Right cardiac atrium (tissue), 5 donors: ENCODE measurements at regions not wholly inside any gene's neighbourhood (a gene's known extent, or its start where the extent isn't known, plus 50 kb on each side); places are given as distances from the start of the nearest gene placed in this dataset.

Experiments
- ATAC-seq, 2 donors: fragments of 200-7000 bp; cut with Tn5 transposase; one replicate each; pipeline versions ENCODE4 v1.8.0 to v1.9.1; 2020; ENCODE audit warnings: moderate library complexity in 2 of 2, mild to moderate bottlenecking in 1 of 2
- DNase-seq, 3 donors: peaks; one replicate each; pipeline ENCODE4 v3.0.0-alpha.2; 2020
- H3K27ac ChIP-seq: one replicate; pipeline ENCODE4 v1.5.1; 2013; ENCODE audit warnings: mild to moderate bottlenecking, low read length, control low read depth, moderate library complexity
- H3K27me3 ChIP-seq: one replicate; pipeline ENCODE4 v1.6.1; 2013; ENCODE audit not compliant: control insufficient read depth, insufficient read depth
- H3K4me1 ChIP-seq: one replicate; pipeline ENCODE4 v1.6.1; 2013; ENCODE audit warnings: low read length; ENCODE audit not compliant: control insufficient read depth, insufficient read depth
- H3K4me3 ChIP-seq: one replicate; pipeline ENCODE4 v1.5.1; 2013; ENCODE audit warnings: low read length, control low read depth
- H3K9me3 ChIP-seq: one replicate; pipeline ENCODE4 v1.6.1; 2013; ENCODE audit warnings: low read length; ENCODE audit not compliant: control insufficient read depth
- WGBS: extraction: QIAGEN DNeasy Blood & Tissue Kit; methylation state at CpG from one replicate; pipeline ENCODE4 v1.1.7; 2013; 5-methylcytosine and 5-hydroxymethylcytosine counted together
- intact Hi-C, 4 donors: fragments of 100-400 bp; cut with DNase I; formaldehyde crosslinking; loops; one replicate each; pipeline versions ENCODE4 v1.11.0 to v1.14.0; 2022 to 2023
- donor health status: healthy with polysubstance abuse.
- donor health status: DM: no; HTN: yes; CAD: no.
- donor health status: DM: no; HTN: no; CAD: no.
- donor health status: DM: no; HTN: yes; CAD: no; lungs with severe emphysema.
- donor health status: DM: yes; HTN: yes; CAD: no.

DNA sequence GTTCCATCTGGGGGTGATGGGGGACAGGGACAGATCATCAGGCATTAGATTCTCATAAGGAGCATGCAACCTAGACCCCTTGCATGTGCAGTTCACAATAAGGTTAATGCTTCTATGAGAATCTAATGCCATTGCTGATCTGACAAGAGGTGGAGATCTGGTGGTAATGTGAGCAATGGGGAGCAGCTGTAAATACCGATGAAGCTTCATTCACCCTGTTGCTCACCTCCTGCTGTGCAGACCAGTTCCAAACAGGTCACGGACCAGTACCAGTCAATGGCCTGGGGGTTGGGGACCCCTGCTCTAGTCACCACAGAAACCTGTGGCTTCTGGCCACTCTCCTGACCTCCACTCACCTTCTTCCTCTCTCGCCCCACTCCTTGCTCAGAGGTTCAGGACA is 229.9 kb downstream of the PTPRU start:
- intact Hi-C loops = no loop called here
- Histone ChIP-seq H3K27ac (no peak overlapping the region), H3K9me3 (no peaks in the 10 kb centered on the region), H3K27me3 (no peaks in the 10 kb centered on the region), H3K4me3 (no peak overlapping the region), H3K4me1 (no peaks in the 10 kb centered on the region)
- ATAC-seq (no peak), DNase-seq (no peak)
- 74% methylated on average over 3 of the region's 3 CpGs for WGBS

DNA sequence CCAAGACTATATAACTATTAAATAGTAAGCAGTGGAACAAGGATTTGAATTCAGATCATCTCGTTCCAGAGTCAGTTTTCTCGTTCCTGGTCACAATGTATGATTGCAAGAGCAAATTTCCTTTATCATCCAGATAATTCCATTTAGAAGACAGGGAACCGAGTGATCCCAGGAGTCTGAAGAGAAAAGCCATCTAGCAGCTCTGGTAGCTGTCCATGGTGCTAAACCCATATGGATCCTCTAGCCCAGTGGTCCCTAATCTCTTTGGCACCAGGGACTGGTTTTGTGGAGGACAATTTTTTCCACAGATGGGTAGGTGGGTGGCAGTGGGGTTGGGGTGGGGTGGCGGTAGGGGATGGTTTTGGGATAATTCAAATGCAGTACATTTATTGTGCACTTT is 229.4 kb downstream of the PTPRU start:
- 81% methylated on average over 4 of the region's 4 CpGs for WGBS
- DNase-seq = no peak
- intact Hi-C loops = no loop called here
- H3K4me3 ChIP-seq = no peak overlapping the region
- no peaks in the 10 kb centered on the region for H3K9me3 ChIP-seq
- no peaks in the 10 kb centered on the region for H3K27me3 ChIP-seq
- no peak overlapping the region for H3K27ac ChIP-seq
- no peaks in the 10 kb centered on the region for H3K4me1 ChIP-seq
- ATAC-seq = no peak

DNA sequence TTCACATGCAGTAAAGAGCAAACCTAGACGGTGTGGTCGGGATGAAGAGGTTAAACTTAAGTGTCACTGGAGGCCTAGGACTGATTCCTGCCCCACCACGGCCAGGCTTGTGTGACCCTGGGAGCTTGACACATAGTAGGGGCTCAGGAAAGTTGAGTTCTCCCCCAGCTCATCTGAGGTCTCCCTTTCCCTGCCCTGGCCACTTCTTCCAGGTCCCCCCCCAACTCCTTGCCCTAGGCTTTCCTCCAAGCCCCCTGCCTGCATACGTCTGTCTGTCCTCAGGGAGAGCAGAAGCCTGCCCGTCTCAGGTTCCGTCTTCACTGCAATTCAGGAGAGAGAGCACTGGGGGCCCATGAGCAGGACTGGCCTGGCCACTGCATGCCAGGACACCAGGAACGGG is 225.8 kb downstream of the PTPRU start:
- WGBS = 68% methylated on average over 7 of the region's 7 CpGs
- no peak overlapping the region for H3K4me3 ChIP-seq
- intact Hi-C loops = no loop called here
- H3K27me3 ChIP-seq = no peaks in the 10 kb centered on the region
- ATAC-seq (no peak), DNase-seq (no peak)
- H3K27ac ChIP-seq = no peak overlapping the region
- H3K9me3 ChIP-seq = no peaks in the 10 kb centered on the region
- no peaks in the 10 kb centered on the region for H3K4me1 ChIP-seq

DNA sequence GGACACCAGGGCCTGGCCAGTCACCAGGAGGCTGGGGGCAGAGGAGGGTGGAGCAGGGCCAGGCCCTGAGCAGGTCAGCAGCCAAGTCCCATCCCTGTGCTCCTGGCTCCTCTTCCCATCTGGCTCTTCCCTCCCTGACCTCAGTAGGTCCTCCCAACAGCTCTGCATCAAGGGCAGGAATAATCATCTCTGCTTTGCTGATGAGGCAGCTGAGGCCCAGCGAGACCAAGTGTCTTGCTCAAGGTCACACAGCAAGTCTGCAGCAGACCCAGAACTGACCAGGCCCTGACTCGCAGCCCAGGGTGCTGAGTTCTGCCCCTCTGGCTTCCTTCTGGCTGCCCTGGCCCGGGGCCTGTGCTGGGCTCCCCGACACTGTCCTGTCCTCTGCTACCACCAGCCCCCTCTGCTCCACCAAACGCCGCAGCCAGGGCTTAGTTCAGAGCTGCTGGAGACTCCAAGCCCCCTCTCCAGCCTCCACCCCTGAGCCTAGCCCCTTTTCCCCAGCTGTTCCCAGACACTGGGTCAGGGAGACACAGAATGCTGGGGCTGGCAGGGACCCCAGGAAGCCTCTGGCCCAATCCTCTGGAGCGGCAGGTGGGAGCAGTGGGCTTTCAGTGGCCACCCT is 224.9 kb downstream of the PTPRU start:
- H3K27ac ChIP-seq = no peak overlapping the region
- H3K4me3 ChIP-seq = no peak overlapping the region
- no peak for DNase-seq
- no peaks in the 10 kb centered on the region for H3K27me3 ChIP-seq
- H3K9me3 ChIP-seq = no peaks in the 10 kb centered on the region
- ATAC-seq = no peak
- WGBS = 80% methylated on average over 7 of the region's 7 CpGs
- no peaks in the 10 kb centered on the region for H3K4me1 ChIP-seq
- intact Hi-C loops = no loop called here

DNA sequence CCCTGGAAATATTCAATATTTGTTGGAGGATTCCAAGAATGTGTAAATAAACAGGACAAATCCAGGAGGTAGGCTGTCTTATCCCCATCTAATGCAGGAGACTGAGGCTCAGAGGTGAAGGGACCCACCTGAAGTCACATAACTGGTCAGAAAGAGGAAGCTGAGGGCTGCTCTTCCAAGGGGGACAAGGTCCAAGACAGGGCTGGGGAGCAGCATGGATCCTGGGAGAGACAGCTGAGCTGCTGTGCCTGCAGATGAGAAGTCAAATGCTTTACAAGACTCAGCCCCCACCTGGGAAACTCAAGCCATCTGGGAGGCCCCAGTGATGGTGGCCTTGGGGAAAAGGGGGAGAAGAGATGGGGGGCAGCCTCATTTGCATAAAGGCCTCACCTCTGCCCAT is 224.4 kb downstream of the PTPRU start:
- H3K9me3 ChIP-seq = no peaks in the 10 kb centered on the region
- no peaks in the 10 kb centered on the region for H3K4me1 ChIP-seq
- H3K27me3 ChIP-seq = no peaks in the 10 kb centered on the region
- intact Hi-C loops = no loop called here
- H3K4me3 ChIP-seq = no peak overlapping the region
- H3K27ac ChIP-seq = no peak overlapping the region
- ATAC-seq (no peak), DNase-seq (no peak)

DNA sequence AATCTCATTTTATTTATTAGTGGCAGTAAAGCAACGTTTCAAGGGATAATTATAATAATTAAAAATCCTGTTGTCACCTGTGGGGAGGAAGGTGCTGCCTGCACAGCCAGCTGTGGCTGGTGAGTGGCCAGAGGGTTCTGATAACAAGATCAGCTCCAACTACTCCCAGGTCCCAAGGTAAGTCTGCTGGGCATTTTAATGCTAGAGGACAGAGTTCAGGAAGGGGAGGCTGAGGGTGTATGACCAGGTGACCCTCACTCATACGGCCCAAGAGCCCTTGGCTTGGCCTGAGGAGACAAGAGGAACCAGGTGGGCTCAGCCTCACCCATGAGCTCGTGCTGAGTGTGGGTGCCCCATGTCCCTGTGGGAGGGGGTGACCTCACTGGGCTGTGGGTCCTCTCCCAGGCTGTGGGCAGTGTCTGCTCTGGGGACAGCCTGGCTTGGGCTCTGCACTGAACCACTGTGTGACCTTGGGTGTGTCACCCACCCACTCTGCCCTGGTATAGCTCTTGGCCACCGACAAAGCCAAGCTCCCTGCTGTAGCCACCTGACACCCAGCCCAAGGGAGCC is 223.8 kb downstream of the PTPRU start:
- Histone ChIP-seq H3K4me3 (no peak overlapping the region), H3K4me1 (no peaks in the 10 kb centered on the region), H3K27me3 (no peaks in the 10 kb centered on the region), H3K27ac (no peak overlapping the region), H3K9me3 (no peaks in the 10 kb centered on the region)
- DNase-seq = no peak
- intact Hi-C loops = no loop called here
- WGBS = 62% methylated on average over 4 of the region's 4 CpGs
- no peak for ATAC-seq

DNA sequence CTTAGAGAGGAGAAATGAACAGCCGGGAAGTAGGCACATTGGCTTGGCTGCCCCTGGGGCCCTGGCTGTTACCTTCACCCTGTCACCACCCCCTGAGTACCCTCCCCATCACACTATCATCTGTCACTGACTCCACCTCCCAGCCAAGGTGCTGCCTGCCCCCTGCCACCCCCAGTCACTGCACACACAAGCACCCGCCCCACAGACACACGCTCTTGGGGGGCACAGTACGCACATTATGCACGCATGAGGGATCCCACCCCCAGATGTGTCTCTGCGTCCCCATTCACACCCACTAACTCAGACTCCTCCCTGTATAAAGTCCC is 223.3 kb downstream of the PTPRU start:
- Histone ChIP-seq H3K4me3 (no peak overlapping the region), H3K4me1 (no peaks in the 10 kb centered on the region), H3K27ac (no peak overlapping the region), H3K27me3 (no peaks in the 10 kb centered on the region), H3K9me3 (no peaks in the 10 kb centered on the region)
- ATAC-seq (no peak), DNase-seq (no peak)
- intact Hi-C loops = loop anchor here in 1 of 4 donors (10.0 kb wide), 1 partner anchor 215 kb away; no protein-coding TSS in a partner anchor
- 66% methylated on average over 6 of the region's 6 CpGs for WGBS

DNA sequence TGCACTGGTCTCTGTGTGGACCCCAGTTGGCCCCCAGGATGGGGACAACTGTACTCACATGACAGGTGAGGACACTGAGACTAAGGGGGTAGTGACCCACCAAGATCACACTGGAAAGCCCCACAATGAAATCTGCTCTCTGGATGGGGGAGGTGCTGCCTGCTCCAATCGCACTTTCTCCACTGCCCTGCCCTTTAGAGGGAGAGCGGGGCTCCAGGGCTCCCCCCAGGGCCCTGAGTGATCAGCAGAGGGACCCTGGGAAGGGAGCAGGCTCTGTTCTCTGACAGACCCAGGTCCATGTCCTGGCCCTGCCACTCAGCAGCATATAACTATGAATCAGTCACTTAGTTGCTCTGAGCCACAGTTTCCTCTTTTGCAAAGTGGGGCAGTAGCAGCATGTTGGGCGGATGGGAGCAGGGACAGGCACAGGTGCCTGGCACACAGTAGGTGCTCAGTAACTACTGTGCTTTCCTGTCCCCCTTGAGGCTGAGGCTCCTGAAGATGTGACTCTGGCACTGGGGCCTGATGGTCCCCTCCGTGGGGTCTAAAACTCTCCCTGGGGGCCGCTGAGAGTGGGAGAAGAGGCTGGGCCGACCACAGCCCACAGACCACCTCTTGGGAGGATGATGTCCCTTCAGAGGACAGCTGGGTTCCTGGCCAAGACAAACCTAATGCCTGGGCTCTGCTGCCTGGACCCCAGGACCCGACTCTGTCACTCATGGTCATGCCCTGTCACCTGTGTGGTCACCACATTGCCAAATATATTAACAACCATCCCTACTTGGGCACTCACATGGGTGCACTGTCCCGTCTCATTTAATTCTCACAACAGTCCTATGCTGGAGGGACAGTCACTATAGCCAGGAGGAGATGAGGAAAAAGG is 222.7 kb downstream of the PTPRU start:
- ATAC-seq (no peak), DNase-seq (no peak)
- H3K4me1 ChIP-seq = no peaks in the 10 kb centered on the region
- H3K27me3 ChIP-seq = no peaks in the 10 kb centered on the region
- intact Hi-C loops = loop anchor here in 1 of 4 donors (10.0 kb wide), 1 partner anchor 214 kb away; no protein-coding TSS in a partner anchor
- WGBS = 61% methylated on average over 8 of the region's 8 CpGs
- no peak overlapping the region for H3K4me3 ChIP-seq
- no peak overlapping the region for H3K27ac ChIP-seq
- no peaks in the 10 kb centered on the region for H3K9me3 ChIP-seq

DNA sequence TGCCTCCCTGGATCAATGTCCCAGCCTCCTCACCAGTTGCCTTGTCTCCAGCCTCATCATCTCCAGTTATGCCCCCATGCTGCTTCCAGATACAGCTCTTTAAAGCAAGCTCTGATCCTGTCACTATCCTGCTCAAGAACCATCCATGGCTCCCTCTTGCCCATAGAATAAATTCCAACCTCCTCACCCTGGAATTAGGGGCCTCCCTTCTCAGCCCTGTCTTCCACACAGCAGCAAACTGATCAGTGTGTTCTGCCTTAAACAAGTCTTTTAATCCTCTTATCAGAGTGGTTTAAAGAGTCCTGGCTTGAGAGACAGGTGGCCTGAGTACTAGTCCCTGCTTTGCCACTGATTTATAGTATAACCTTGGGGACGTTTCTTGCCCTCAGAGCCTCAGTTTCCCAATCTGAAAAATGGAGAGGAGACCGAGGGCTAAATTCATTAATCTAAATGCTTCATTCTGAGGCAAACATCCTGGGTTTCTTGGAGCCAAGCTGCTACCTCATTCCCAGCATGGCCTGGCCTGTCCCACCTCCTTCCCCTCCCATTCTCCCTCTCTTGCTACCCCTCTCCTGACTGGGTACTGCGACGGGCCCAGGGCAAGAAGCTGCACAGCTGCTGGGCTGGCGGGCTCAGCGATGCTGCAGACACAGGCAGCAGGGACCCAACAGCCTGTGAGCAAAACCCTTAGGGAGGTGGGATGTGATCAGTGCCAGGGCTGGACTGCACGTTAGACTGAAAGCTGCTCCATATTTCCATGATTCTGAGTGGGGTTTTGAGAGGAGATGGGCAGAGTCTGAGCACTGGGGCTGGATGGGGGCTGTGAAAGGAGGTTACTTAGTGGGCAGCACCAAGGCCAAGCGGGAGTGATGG is 221.4 kb downstream of the PTPRU start:
- Histone ChIP-seq H3K9me3 (no peaks in the 10 kb centered on the region), H3K4me1 (no peaks in the 10 kb centered on the region), H3K27ac (no peak overlapping the region), H3K27me3 (no peaks in the 10 kb centered on the region), H3K4me3 (no peak overlapping the region)
- intact Hi-C loops = loop anchor here in 1 of 4 donors (10.0 kb wide), 1 partner anchor 213 kb away; no protein-coding TSS in a partner anchor
- DNase-seq = no peak
- WGBS = 61% methylated on average over 8 of the region's 8 CpGs
- no peak for ATAC-seq

DNA sequence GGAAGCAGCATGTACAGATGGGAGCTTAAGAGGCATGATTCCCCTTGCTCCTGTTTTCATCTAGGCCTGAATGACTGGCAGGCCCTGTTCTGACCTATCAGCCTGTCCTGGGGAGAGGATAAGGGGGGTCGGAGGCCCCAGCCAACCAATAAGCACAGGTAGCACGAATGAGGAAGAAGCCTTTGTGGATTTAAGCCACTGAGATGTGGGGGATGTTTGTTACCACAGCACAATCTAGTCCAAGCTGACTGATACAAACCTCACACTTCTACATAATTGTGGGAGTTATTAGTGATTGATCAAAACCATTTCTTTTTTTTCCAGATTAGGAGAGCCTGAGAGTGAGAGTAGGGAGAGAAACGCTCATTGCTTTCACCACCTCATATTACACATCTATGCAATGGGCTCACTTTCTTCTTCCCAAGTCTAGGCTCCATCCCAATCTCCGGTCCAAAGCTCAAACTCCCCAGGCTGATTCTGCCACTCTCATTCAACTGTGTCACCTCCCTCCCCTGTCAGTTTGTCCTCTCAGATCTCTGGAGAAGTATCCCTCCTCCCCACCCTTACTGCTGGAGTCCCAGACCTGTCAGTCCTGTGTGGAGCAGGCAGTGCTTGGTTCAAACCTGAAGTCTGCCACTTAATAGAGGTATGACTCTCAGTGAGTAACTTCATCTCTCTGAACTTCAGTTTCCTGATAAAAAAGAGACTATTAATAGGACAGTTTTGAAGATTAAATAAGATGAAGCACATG is 220.5 kb downstream of the PTPRU start:
- Histone ChIP-seq H3K4me3 (no peak overlapping the region), H3K27me3 (no peaks in the 10 kb centered on the region), H3K27ac (no peak overlapping the region), H3K9me3 (no peaks in the 10 kb centered on the region), H3K4me1 (no peaks in the 10 kb centered on the region)
- DNase-seq (no peak), ATAC-seq (no peak)
- WGBS = 74% methylated on average over 4 of the region's 4 CpGs
- intact Hi-C loops = loop anchor here in 1 of 4 donors (10.0 kb wide), 1 partner anchor 212 kb away; no protein-coding TSS in a partner anchor
